ENCODE measurements at regions not wholly inside any gene's neighbourhood (a gene's known extent, or its start where the extent isn't known, plus 50 kb on each side); places are given as distances from the start of the nearest gene placed in this dataset.

- Histone ChIP-seq H3K4me3 (replicated peaks; ENCODE audit: insufficient read depth, low read length) (no peak overlapping the region), H3K27me3 (ENCODE audit: insufficient read depth, poor library complexity, severe bottlenecking) (no peaks in the 10 kb centered on the region), H3K27ac (replicated peaks) (no peak overlapping the region)
- DNase-seq (ENCODE audit: low read depth in 1 of 2, low spot score in 1 of 2) = no peak
- no peak for TF ChIP-seq REST (IDR thresholded peaks at IDR 0.05; ENCODE audit: insufficient replicate concordance, low read depth)
- no peak for TF ChIP-seq SPI1 (IDR thresholded peaks at IDR 0.05; ENCODE audit: borderline replicate concordance, low read depth)
- TF ChIP-seq CTCF (IDR thresholded peaks at IDR 0.05; ENCODE audit: insufficient read depth, low read length) = no peak
- no peak for TF ChIP-seq GABPA (IDR thresholded peaks at IDR 0.05; ENCODE audit: low read depth)
- TF ChIP-seq POLR2AphosphoS5 (IDR thresholded peaks at IDR 0.05; ENCODE audit: low read depth) = no peak
Measured at GRCh38 chr20:39829661-39830060, 859.4 kb downstream of the MAFB start.

GRCh38 chr20:39829256-39829655, 859.8 kb downstream of the MAFB start:
- Histone ChIP-seq H3K27ac (replicated peaks) (no peak overlapping the region), H3K4me3 (replicated peaks; ENCODE audit: insufficient read depth, low read length) (no peak overlapping the region), H3K27me3 (ENCODE audit: insufficient read depth, poor library complexity, severe bottlenecking) (no peaks in the 10 kb centered on the region)
- no peak for DNase-seq (ENCODE audit: low read depth in 1 of 2, low spot score in 1 of 2)
- TF ChIP-seq CTCF (IDR thresholded peaks at IDR 0.05; ENCODE audit: insufficient read depth, low read length) (no peak), GABPA (IDR thresholded peaks at IDR 0.05; ENCODE audit: low read depth) (no peak), SPI1 (IDR thresholded peaks at IDR 0.05; ENCODE audit: borderline replicate concordance, low read depth) (no peak), POLR2AphosphoS5 (IDR thresholded peaks at IDR 0.05; ENCODE audit: low read depth) (no peak), REST (IDR thresholded peaks at IDR 0.05; ENCODE audit: insufficient replicate concordance, low read depth) (no peak)

- no peak for DNase-seq (ENCODE audit: low read depth in 1 of 2, low spot score in 1 of 2)
- no peaks in the 10 kb centered on the region for H3K27me3 ChIP-seq (ENCODE audit: insufficient read depth, poor library complexity, severe bottlenecking)
Measured at GRCh38 chr20:39825950-39826349, 863.1 kb downstream of the MAFB start.

GRCh38 chr20:39825524-39825923, 863.4 kb downstream of the DHX35 start:
- H3K4me3 ChIP-seq (replicated peaks; ENCODE audit: insufficient read depth, low read length) = no peak overlapping the region
- DNase-seq (ENCODE audit: low read depth in 1 of 2, low spot score in 1 of 2) = no peak
- no peak overlapping the region for H3K27ac ChIP-seq (replicated peaks)
- TF ChIP-seq SPI1 (IDR thresholded peaks at IDR 0.05; ENCODE audit: borderline replicate concordance, low read depth) = no peak
- TF ChIP-seq GABPA (IDR thresholded peaks at IDR 0.05; ENCODE audit: low read depth) = no peak
- no peak for TF ChIP-seq REST (IDR thresholded peaks at IDR 0.05; ENCODE audit: insufficient replicate concordance, low read depth)
- no peak for TF ChIP-seq POLR2AphosphoS5 (IDR thresholded peaks at IDR 0.05; ENCODE audit: low read depth)
- TF ChIP-seq CTCF (IDR thresholded peaks at IDR 0.05; ENCODE audit: insufficient read depth, low read length) = no peak
- no peaks in the 10 kb centered on the region for H3K27me3 ChIP-seq (ENCODE audit: insufficient read depth, poor library complexity, severe bottlenecking)

More at GRCh38 chr20:39825950-39826349, 863.1 kb downstream of the MAFB start:
- Histone ChIP-seq H3K27ac (replicated peaks) (no peak overlapping the region), H3K4me3 (replicated peaks; ENCODE audit: insufficient read depth, low read length) (no peak overlapping the region)
- TF ChIP-seq POLR2AphosphoS5 (IDR thresholded peaks at IDR 0.05; ENCODE audit: low read depth) = no peak
